ENCODE measurements at regions not wholly inside any gene's neighbourhood (a gene's known extent, or its start where the extent isn't known, plus 50 kb on each side); places are given as distances from the start of the nearest gene placed in this dataset.
"Not testable (repeated sequence)": the region's sequence is repeated elsewhere in the genome, so short reads cannot be mapped to it uniquely, and the experiment has no call there.

- Histone ChIP-seq H3K4me2 (ENCODE audit: low read length) (no peak overlapping the region), H4K20me1 (ENCODE audit: insufficient read depth, low read length) (no peaks in the 10 kb centered on the region), H3K9me3 (ENCODE audit: low read length) (no peaks in the 10 kb centered on the region), H2AFZ (ENCODE audit: low read length) (no peak overlapping the region), H3K9me2 (ENCODE audit: low read depth, low read length) (no peaks in the 10 kb centered on the region), H3K36me3 (ENCODE audit: insufficient read depth, low read length) (no peaks in the 10 kb centered on the region), H3K27me3 (ENCODE audit: insufficient read depth, low read length) (no peaks in the 10 kb centered on the region), H3K79me2 (ENCODE audit: insufficient read depth, low read length) (no peaks in the 10 kb centered on the region), H3K4me3 (ENCODE audit: low read depth, low read length, poor library complexity, severe bottlenecking) (no peak overlapping the region), H3K27ac (ENCODE audit: low read depth, low read length, poor library complexity, severe bottlenecking) (no peak overlapping the region), H3K9ac (ENCODE audit: low read length) (no peak overlapping the region), H3F3A (ENCODE audit: insufficient read depth, low read length) (no peaks in the 10 kb centered on the region), H3K4me1 (ENCODE audit: insufficient read depth, low read length, severe bottlenecking) (no peaks in the 10 kb centered on the region)
- TF ChIP-seq EZH2 (IDR thresholded peaks at IDR 0.05; ENCODE audit: borderline replicate concordance, low read length) (no peak), CTCF (IDR thresholded peaks at IDR 0.05; ENCODE audit: low read length) (no peak)
These were observed 685.6 kb downstream of the XPNPEP1 start for GRCh38 chr10:109237682-109238081.

- Histone ChIP-seq H3K27me3 (ENCODE audit: insufficient read depth, low read length) (no peaks in the 10 kb centered on the region), H3K9me2 (ENCODE audit: low read depth, low read length) (no peaks in the 10 kb centered on the region), H3K27ac (ENCODE audit: low read depth, low read length, poor library complexity, severe bottlenecking) (no peak overlapping the region), H2AFZ (ENCODE audit: low read length) (no peak overlapping the region), H3K9ac (ENCODE audit: low read length) (no peak overlapping the region), H3F3A (ENCODE audit: insufficient read depth, low read length) (no peaks in the 10 kb centered on the region), H3K4me2 (ENCODE audit: low read length) (no peak overlapping the region), H4K20me1 (ENCODE audit: insufficient read depth, low read length) (no peaks in the 10 kb centered on the region), H3K79me2 (ENCODE audit: insufficient read depth, low read length) (no peaks in the 10 kb centered on the region), H3K36me3 (ENCODE audit: insufficient read depth, low read length) (no peaks in the 10 kb centered on the region), H3K9me3 (ENCODE audit: low read length) (no peaks in the 10 kb centered on the region), H3K4me1 (ENCODE audit: insufficient read depth, low read length, severe bottlenecking) (no peaks in the 10 kb centered on the region), H3K4me3 (ENCODE audit: low read depth, low read length, poor library complexity, severe bottlenecking) (no peak overlapping the region)
- TF ChIP-seq CTCF (IDR thresholded peaks at IDR 0.05; ENCODE audit: low read length) (no peak), EZH2 (IDR thresholded peaks at IDR 0.05; ENCODE audit: borderline replicate concordance, low read length) (no peak)
These were observed 686.3 kb downstream of the XPNPEP1 start for GRCh38 chr10:109237050-109237449.

GRCh38 chr10:109223533-109223932 is 699.8 kb downstream of the XPNPEP1 start:
- H3F3A ChIP-seq (ENCODE audit: insufficient read depth, low read length); H3K4me3 ChIP-seq (ENCODE audit: low read depth, low read length, poor library complexity, severe bottlenecking); H3K9ac ChIP-seq (ENCODE audit: low read length); H3K4me1 ChIP-seq (ENCODE audit: insufficient read depth, low read length, severe bottlenecking); H3K36me3 ChIP-seq (ENCODE audit: insufficient read depth, low read length); H3K27me3 ChIP-seq (ENCODE audit: insufficient read depth, low read length); H3K4me2 ChIP-seq (ENCODE audit: low read length); H3K27ac ChIP-seq (ENCODE audit: low read depth, low read length, poor library complexity, severe bottlenecking); H3K9me3 ChIP-seq (ENCODE audit: low read length); H4K20me1 ChIP-seq (ENCODE audit: insufficient read depth, low read length); H3K79me2 ChIP-seq (ENCODE audit: insufficient read depth, low read length); H2AFZ ChIP-seq (ENCODE audit: low read length); H3K9me2 ChIP-seq (ENCODE audit: low read depth, low read length): not testable (repeated sequence)

GRCh38 chr10:109219935-109220605 is 703.2 kb downstream of the XPNPEP1 start:
- Histone ChIP-seq H3K36me3 (ENCODE audit: insufficient read depth, low read length) (no peaks in the 10 kb centered on the region), H3K4me2 (ENCODE audit: low read length) (no peak overlapping the region), H3K9ac (ENCODE audit: low read length) (no peak overlapping the region), H3K27me3 (ENCODE audit: insufficient read depth, low read length) (no peaks in the 10 kb centered on the region), H3K4me3 (ENCODE audit: low read depth, low read length, poor library complexity, severe bottlenecking) (no peak overlapping the region), H3K4me1 (ENCODE audit: insufficient read depth, low read length, severe bottlenecking) (no peaks in the 10 kb centered on the region), H3F3A (ENCODE audit: insufficient read depth, low read length) (no peaks in the 10 kb centered on the region), H3K9me3 (ENCODE audit: low read length) (no peaks in the 10 kb centered on the region), H3K27ac (ENCODE audit: low read depth, low read length, poor library complexity, severe bottlenecking) (no peak overlapping the region), H4K20me1 (ENCODE audit: insufficient read depth, low read length) (no peaks in the 10 kb centered on the region), H3K79me2 (ENCODE audit: insufficient read depth, low read length) (no peaks in the 10 kb centered on the region), H2AFZ (ENCODE audit: low read length) (no peak overlapping the region), H3K9me2 (ENCODE audit: low read depth, low read length) (no peaks in the 10 kb centered on the region)
- TF ChIP-seq CTCF (IDR thresholded peaks at IDR 0.05; ENCODE audit: low read length), result no peak
- no peak for TF ChIP-seq EZH2 (IDR thresholded peaks at IDR 0.05; ENCODE audit: borderline replicate concordance, low read length)

Data from OCI-LY1 (cell line).